ENCODE measurements at regions not wholly inside any gene's neighbourhood (a gene's known extent, or its start where the extent isn't known, plus 50 kb on each side); places are given as distances from the start of the nearest gene placed in this dataset.

GRCh38 chr16:49003022-49003421 is 278.6 kb downstream of the CBLN1 start:
- DNase-seq, result no peak
- Histone ChIP-seq H3K4me1 (replicated peaks in 1 of 2) (no peaks in the 10 kb centered on the region), H3K4me3 (no peak overlapping the region), H3K27ac (no peak overlapping the region), H3K27me3 (peaks cover 6% of the 10 kb centered on the region), H3K36me3 (replicated peaks in 1 of 2) (no peaks in the 10 kb centered on the region), H3K9me3 (replicated peaks in 1 of 3) (no peaks in the 10 kb centered on the region)
- WGBS, 4 donors, result 71 to 88% (median 74%) methylated on average over 2 of the region's 2 CpGs
- TF ChIP-seq POLR2A (IDR thresholded peaks at IDR 0.05) (no peak), CTCF (IDR thresholded peaks at IDR 0.05) (no peak)
- intact Hi-C loops (cut with DNase I), result no loop called here

- intact Hi-C loops (cut with DNase I), result no loop called here
- no peak for DNase-seq
- TF ChIP-seq POLR2A (IDR thresholded peaks at IDR 0.05) (no peak), CTCF (IDR thresholded peaks at IDR 0.05) (peak in 1 of 6 experiments; percentile 7)
- Histone ChIP-seq H3K36me3 (replicated peaks in 1 of 2) (no peaks in the 10 kb centered on the region), H3K4me1 (replicated peaks in 1 of 2) (no peaks in the 10 kb centered on the region), H3K27ac (no peak overlapping the region), H3K27me3 (peaks cover 6% of the 10 kb centered on the region), H3K4me3 (no peak overlapping the region), H3K9me3 (replicated peaks in 1 of 3) (no peaks in the 10 kb centered on the region)
- 21 to 26% (median 23%) methylated on average over 10 of the region's 10 CpGs for WGBS, 4 donors
Measured at GRCh38 chr16:49000594-49000993, 281.0 kb downstream of the CBLN1 start.

- DNase-seq, result no peak
- H3K9me3 ChIP-seq (replicated peaks in 1 of 3), result no peaks in the 10 kb centered on the region
- no peaks in the 10 kb centered on the region for H3K4me1 ChIP-seq (replicated peaks in 1 of 2)
- WGBS, 4 donors, result 47 to 54% (median 52%) methylated on average over 5 of the region's 5 CpGs
- H3K27ac ChIP-seq, result no peak overlapping the region
- no peak overlapping the region for H3K4me3 ChIP-seq
- peaks cover 6% of the 10 kb centered on the region for H3K27me3 ChIP-seq
- H3K36me3 ChIP-seq (replicated peaks in 1 of 2), result no peaks in the 10 kb centered on the region
- intact Hi-C loops (cut with DNase I), result no loop called here
- no peak for TF ChIP-seq POLR2A (IDR thresholded peaks at IDR 0.05)
Measured at GRCh38 chr16:48999508-48999907, 282.1 kb downstream of the CBLN1 start.

- Histone ChIP-seq H3K4me3 (no peak overlapping the region), H3K4me1 (replicated peaks in 1 of 2) (no peaks in the 10 kb centered on the region), H3K9me3 (replicated peaks in 1 of 3) (no peaks in the 10 kb centered on the region), H3K27me3 (peaks cover 6% of the 10 kb centered on the region), H3K27ac (no peak overlapping the region), H3K36me3 (replicated peaks in 1 of 2) (no peaks in the 10 kb centered on the region)
- DNase-seq, result no peak
- WGBS, 4 donors, result 65 to 74% (median 67%) methylated on average over 6 of the region's 6 CpGs
- no peak for TF ChIP-seq CTCF (IDR thresholded peaks at IDR 0.05)
- TF ChIP-seq POLR2A (IDR thresholded peaks at IDR 0.05), result no peak
- intact Hi-C loops (cut with DNase I), result no loop called here
Measured at GRCh38 chr16:48999044-48999443, 282.6 kb downstream of the CBLN1 start.

GRCh38 chr16:48997946-48998345 is 283.7 kb downstream of the CBLN1 start:
- no peak for TF ChIP-seq POLR2A (IDR thresholded peaks at IDR 0.05)
- no peak for TF ChIP-seq CTCF (IDR thresholded peaks at IDR 0.05)
- H3K9me3 ChIP-seq (replicated peaks in 1 of 3), result no peaks in the 10 kb centered on the region
- no peak overlapping the region for H3K4me3 ChIP-seq
- intact Hi-C loops (cut with DNase I), result no loop called here
- WGBS, 4 donors, result 63 to 83% (median 75%) methylated on average over 3 of the region's 3 CpGs
- H3K27me3 ChIP-seq, result peaks cover 6% of the 10 kb centered on the region
- no peak overlapping the region for H3K27ac ChIP-seq
- no peak for DNase-seq
- H3K36me3 ChIP-seq (replicated peaks in 1 of 2), result no peaks in the 10 kb centered on the region
- H3K4me1 ChIP-seq (replicated peaks in 1 of 2), result no peaks in the 10 kb centered on the region
